GM12873 (cell line): ENCODE measurements at regions not wholly inside any gene's neighbourhood (a gene's known extent, or its start where the extent isn't known, plus 50 kb on each side); places are given as distances from the start of the nearest gene placed in this dataset.

Experiments used
- CTCF ChIP-seq: IDR thresholded peaks from 2 replicates; pipeline ENCODE4 v1.5.1; 2012; ENCODE audit warnings: low read depth, mild to moderate bottlenecking, moderate library complexity, low read length, control low read depth; ENCODE audit not compliant: insufficient read depth; ENCODE audit errors: missing control alignments

- TF ChIP-seq CTCF = no peak
Measured at GRCh38 chr2:145829931-145830330, 1310.0 kb upstream of the ZEB2 start.

GRCh38 chr2:145827235-145827634 lies 1307.3 kb upstream of the ZEB2 start:
- no peak for TF ChIP-seq CTCF

- TF ChIP-seq CTCF = no peak
Measured at GRCh38 chr2:145824384-145824783, 1304.5 kb upstream of the ZEB2 start.

GRCh38 chr2:145822892-145823534 lies 1303.1 kb upstream of the ZEB2 start:
- no peak for TF ChIP-seq CTCF

- no peak for TF ChIP-seq CTCF
Measured at GRCh38 chr2:145820651-145821050, 1300.7 kb upstream of the ZEB2 start.

- TF ChIP-seq CTCF = no peak
Measured at GRCh38 chr2:145818890-145819504, 1299.1 kb upstream of the ZEB2 start.

- no peak for TF ChIP-seq CTCF
Measured at GRCh38 chr2:145815933-145816332, 1296.0 kb upstream of the ZEB2 start.

- TF ChIP-seq CTCF = no peak
Measured at GRCh38 chr2:145813481-145813880, 1293.6 kb upstream of the ZEB2 start.
